HUES64 (cell line): ENCODE measurements at regions not wholly inside any gene's neighbourhood (a gene's known extent, or its start where the extent isn't known, plus 50 kb on each side); places are given as distances from the start of the nearest gene placed in this dataset.

ENCODE experiments used
- H3K27ac ChIP-seq: 2 replicates; pipeline ENCODE4 v1.7.0; 2013; ENCODE audit warnings: low read depth, low read length, inconsistent platforms
- H3K27me3 ChIP-seq: 2 replicates; pipeline ENCODE4 v1.6.1; 2013; ENCODE audit warnings: mild to moderate bottlenecking, low read length; ENCODE audit not compliant: insufficient read depth
- H3K36me3 ChIP-seq: 2 replicates; pipeline ENCODE4 v1.6.1; 2013; ENCODE audit warnings: mild to moderate bottlenecking, low read length; ENCODE audit not compliant: insufficient read depth
- H3K4me1 ChIP-seq: 2 replicates; pipeline ENCODE4 v1.6.1; 2013; ENCODE audit warnings: mild to moderate bottlenecking, low read length, moderate library complexity; ENCODE audit not compliant: insufficient read depth
- H3K4me3 ChIP-seq: 2 replicates; pipeline ENCODE4 v1.5.1; 2013; ENCODE audit warnings: mild to moderate bottlenecking, low read length, moderate library complexity
- H3K9ac ChIP-seq: 2 replicates; pipeline ENCODE4 v1.6.1; 2013; ENCODE audit warnings: mild to moderate bottlenecking, low read depth, low read length
- H3K9me3 ChIP-seq: 2 replicates; pipeline ENCODE4 v1.6.1; 2013; ENCODE audit warnings: low read depth, low read length; ENCODE audit not compliant: insufficient read depth
- WGBS: fragments of 150-250, 120-280 bp; methylation state at CpG from one replicate; pipeline ENCODE4 v1.1.7; 2013; ENCODE audit warnings: missing lambda C conversion rate; 5-methylcytosine and 5-hydroxymethylcytosine counted together

DNA sequence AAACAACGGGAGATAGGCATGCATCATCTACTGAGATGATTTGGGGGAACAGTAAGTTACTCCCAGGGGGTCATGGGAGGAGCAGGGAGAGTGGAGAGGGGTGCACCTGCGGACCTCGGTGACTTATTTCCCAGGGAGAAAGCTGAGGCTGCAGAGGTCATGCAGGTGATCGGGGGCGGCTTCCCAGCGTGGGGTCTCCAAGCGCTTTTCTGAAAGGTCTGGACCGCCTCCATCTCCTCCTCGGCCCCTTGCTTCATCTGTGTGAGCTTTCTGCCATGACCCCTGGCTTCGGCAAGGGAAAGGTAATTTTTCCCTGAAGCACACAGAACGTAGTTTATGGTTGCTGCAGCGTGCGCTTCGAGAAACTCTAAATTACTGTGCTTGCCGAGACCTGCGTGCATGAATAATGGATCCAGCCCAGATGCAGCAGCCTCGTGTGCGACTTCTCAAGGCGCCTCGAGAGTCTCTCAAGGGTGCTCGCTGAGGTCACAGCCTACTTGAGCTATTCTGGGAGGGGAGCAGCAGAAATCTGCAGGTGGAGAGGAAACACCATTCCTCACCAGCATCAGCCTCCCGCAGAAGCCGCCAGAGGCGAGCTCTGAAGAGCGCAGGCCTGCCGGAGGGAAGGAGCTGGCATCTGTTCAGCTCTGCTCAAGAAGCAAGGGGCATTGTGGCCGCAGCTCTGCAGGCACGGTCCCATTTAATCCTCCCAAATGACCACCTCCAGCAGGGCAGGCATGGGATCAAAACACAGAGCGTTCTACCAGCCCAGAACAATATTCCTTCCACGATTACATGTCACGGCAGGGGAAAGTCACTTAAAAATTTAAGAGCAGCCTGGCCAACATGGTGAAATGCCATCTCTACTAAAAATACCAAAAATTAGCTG is 308.4 kb upstream of the MYT1L start:
- Histone ChIP-seq H3K4me3 (no peak overlapping the region), H3K4me1 (no peaks in the 10 kb centered on the region), H3K27ac (no peak overlapping the region), H3K36me3 (no peaks in the 10 kb centered on the region), H3K9ac (no peak overlapping the region), H3K27me3 (no peaks in the 10 kb centered on the region), H3K9me3 (no peaks in the 10 kb centered on the region)
- WGBS, result 89% methylated on average over 31 of the region's 31 CpGs

- no peaks in the 10 kb centered on the region for H3K4me1 ChIP-seq
- H3K9ac ChIP-seq, result no peak overlapping the region
- no peaks in the 10 kb centered on the region for H3K27me3 ChIP-seq
- no peaks in the 10 kb centered on the region for H3K36me3 ChIP-seq
- 88% methylated on average over 11 of the region's 11 CpGs for WGBS
- H3K4me3 ChIP-seq, result no peak overlapping the region
- H3K27ac ChIP-seq, result no peak overlapping the region
- H3K9me3 ChIP-seq, result no peaks in the 10 kb centered on the region
Observed at GRCh38 chr2:2638547-2639220, 307.6 kb upstream of the MYT1L start.

DNA sequence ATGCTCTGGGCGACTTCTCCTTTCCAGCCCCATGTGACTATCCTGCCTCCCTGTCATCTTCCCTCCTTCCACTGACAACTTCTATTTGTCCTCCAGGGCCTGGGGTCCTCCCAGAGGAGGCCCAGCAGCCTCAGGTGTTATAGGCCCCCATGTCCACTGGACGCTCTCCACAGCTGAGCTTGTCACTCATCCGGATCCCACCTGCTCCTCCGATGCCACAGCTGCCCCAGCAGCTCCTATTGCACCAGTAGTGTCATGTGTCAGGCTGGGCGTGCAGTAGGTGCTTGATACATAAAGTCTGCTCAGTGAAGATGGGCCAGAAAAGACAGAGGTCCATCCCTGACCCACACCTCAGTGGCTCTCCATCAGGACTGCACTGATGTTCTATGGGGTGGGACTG is 305.7 kb upstream of the MYT1L start:
- no peaks in the 10 kb centered on the region for H3K9me3 ChIP-seq

DNA sequence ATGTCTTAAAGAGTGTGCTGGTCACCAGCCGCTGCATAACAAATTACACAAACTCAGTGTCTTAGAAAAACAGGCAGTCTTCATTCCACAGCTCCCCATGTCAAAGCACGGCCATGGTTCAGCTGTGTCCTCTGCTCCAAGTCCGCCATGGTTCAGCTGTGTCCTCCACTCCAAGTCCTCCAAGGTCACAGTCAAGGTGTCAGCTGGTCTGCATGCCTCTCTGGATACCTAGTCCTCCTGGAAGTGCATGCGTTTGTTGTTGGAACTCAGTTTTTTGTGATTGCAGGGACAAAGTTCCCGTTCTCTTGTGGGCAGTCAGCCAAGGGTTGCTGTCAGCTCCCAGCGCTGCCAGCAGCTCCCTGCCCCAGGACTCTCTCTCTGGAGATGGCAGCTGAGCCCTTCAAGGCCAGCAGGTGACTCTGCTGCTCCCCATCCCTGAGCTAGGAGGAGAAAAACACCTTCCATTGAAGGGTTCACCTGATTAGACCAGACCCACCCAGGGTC is 304.0 kb upstream of the MYT1L start:
- Histone ChIP-seq H3K4me3 (no peak overlapping the region), H3K27ac (no peak overlapping the region), H3K36me3 (no peaks in the 10 kb centered on the region), H3K27me3 (no peaks in the 10 kb centered on the region), H3K9ac (no peak overlapping the region), H3K9me3 (no peaks in the 10 kb centered on the region), H3K4me1 (no peaks in the 10 kb centered on the region)
- WGBS, result 95% methylated on average over 6 of the region's 6 CpGs

More for the DNA sequence above, 305.7 kb upstream of the MYT1L start:
- 95% methylated on average over 5 of the region's 5 CpGs for WGBS
- Histone ChIP-seq H3K27ac (no peak overlapping the region), H3K4me1 (no peaks in the 10 kb centered on the region), H3K27me3 (no peaks in the 10 kb centered on the region), H3K4me3 (no peak overlapping the region), H3K36me3 (no peaks in the 10 kb centered on the region), H3K9ac (no peak overlapping the region)

DNA sequence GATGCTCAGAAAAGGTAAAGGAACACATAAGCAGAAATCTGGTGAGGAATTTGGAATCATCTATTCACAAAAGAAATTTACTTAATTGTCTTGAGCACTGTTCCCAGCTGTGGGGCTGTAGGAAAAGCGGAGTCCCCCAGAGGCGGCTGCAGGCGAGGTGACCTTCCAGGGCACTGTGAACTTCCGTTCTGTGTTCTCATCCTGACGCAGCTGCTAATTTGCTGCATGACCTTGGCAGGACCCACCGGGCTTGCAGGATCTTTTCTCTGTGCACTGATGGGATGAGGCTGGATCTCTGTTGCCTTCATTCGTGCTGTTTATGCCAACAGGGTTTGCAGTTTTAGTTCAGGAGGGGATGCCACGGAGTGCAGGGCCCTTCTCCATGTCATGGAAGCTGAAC is 301.9 kb upstream of the MYT1L start:
- no peaks in the 10 kb centered on the region for H3K4me1 ChIP-seq
- no peaks in the 10 kb centered on the region for H3K9me3 ChIP-seq
- no peak overlapping the region for H3K9ac ChIP-seq
- no peaks in the 10 kb centered on the region for H3K27me3 ChIP-seq
- H3K36me3 ChIP-seq, result no peaks in the 10 kb centered on the region
- 92% methylated on average over 8 of the region's 8 CpGs for WGBS
- H3K27ac ChIP-seq, result no peak overlapping the region
- no peak overlapping the region for H3K4me3 ChIP-seq

DNA sequence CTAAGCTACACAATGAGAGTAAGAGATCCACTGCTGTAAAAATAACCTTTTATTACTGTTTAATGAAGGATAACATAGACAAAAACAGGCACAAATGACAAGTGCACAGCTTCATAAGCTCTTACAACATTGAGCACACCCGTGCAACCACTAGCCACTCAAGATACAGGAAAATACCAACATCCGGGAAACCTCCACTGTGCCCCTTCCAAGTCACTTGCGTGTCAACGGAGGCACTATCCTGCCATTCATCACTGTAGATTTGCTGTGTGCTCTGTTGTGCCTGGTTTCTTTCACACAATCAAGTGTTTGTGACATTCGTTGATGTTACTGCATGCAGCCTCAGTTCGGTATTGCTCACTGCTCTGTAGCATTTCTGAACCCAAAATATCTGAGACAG is 292.9 kb upstream of the MYT1L start:
- WGBS, result 95% methylated on average over 6 of the region's 6 CpGs
- no peak overlapping the region for H3K27ac ChIP-seq
- no peaks in the 10 kb centered on the region for H3K27me3 ChIP-seq
- no peak overlapping the region for H3K9ac ChIP-seq
- H3K4me3 ChIP-seq, result no peak overlapping the region
- no peaks in the 10 kb centered on the region for H3K9me3 ChIP-seq
- no peaks in the 10 kb centered on the region for H3K36me3 ChIP-seq
- no peaks in the 10 kb centered on the region for H3K4me1 ChIP-seq

DNA sequence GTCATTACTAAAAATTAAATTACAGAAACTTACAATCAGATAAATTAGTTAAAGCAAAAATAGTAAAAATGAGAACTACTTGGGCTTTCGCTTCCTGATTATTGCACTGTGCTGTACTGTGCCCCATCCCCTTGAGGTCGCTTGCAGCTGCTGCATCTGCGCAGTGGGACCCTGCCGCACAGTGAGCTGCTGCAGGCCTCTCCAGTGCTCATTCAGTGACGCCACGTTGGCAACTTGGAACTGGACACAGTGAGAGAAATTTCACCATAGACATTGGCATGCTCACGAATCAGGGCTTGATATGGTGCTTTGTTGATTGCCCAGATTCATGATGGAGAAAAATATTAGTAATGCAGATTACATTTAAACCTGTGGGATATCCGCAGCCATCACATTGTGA is 290.8 kb upstream of the MYT1L start:
- Histone ChIP-seq H3K36me3 (no peaks in the 10 kb centered on the region), H3K27ac (no peak overlapping the region), H3K9ac (no peak overlapping the region), H3K27me3 (no peaks in the 10 kb centered on the region), H3K4me1 (no peaks in the 10 kb centered on the region), H3K4me3 (no peak overlapping the region), H3K9me3 (no peaks in the 10 kb centered on the region)
- 95% methylated on average over 8 of the region's 8 CpGs for WGBS

DNA sequence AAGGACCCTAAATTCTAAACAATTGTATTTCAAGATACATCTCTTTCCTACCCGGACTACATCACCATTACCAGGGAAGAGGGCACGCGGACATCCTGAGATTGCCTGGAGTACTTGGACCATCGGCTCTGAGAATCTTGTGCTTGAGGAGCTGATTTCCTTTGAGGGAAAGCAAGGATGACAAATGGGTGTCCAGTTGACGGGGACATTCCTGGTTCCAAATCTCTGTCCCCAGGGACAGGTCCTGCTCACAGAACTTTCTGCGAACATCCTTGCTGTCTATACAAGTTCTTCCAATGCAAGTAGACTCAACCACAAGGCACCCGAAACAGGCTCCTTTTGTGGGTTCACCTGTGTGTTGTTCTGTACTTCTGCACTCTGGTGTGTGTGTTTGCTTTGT is 289.5 kb upstream of the MYT1L start:
- no peaks in the 10 kb centered on the region for H3K9me3 ChIP-seq
- no peaks in the 10 kb centered on the region for H3K36me3 ChIP-seq
- H3K27ac ChIP-seq, result no peak overlapping the region
- no peaks in the 10 kb centered on the region; the same call in 1 of the 2 replicates for H3K27me3 ChIP-seq
- no peak overlapping the region for H3K4me3 ChIP-seq
- WGBS, result 70% methylated on average over 7 of the region's 7 CpGs
- no peaks in the 10 kb centered on the region for H3K4me1 ChIP-seq
- no peak overlapping the region for H3K9ac ChIP-seq

DNA sequence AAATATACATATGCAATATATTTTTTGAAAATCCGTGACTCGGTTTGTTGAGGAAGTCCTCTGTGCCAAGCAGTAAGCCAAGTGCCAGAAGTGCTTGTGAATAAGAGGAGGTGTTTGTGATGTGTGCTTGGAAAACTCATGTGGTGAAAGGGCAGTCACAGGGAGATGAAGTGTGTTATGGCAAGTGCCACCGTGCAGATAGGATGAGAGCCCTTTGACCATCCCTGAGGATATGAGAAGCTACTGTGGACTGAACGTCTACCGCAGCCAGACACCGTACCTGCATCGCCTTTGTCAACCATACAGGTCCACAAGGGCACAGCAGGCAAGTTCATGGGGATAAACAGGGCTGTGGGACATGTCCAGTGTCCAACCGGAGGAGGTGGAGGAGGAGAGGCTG is 288.9 kb upstream of the MYT1L start:
- H3K36me3 ChIP-seq, result no peaks in the 10 kb centered on the region
- H3K27ac ChIP-seq, result no peak overlapping the region
- H3K9ac ChIP-seq, result no peak overlapping the region
- no peak overlapping the region for H3K4me3 ChIP-seq
- H3K9me3 ChIP-seq, result no peaks in the 10 kb centered on the region
- 96% methylated on average over 8 of the region's 8 CpGs for whole genome bisulfite sequencing
- no peaks in the 10 kb centered on the region; the same call in 1 of the 2 replicates for H3K27me3 ChIP-seq
- no peaks in the 10 kb centered on the region for H3K4me1 ChIP-seq

DNA sequence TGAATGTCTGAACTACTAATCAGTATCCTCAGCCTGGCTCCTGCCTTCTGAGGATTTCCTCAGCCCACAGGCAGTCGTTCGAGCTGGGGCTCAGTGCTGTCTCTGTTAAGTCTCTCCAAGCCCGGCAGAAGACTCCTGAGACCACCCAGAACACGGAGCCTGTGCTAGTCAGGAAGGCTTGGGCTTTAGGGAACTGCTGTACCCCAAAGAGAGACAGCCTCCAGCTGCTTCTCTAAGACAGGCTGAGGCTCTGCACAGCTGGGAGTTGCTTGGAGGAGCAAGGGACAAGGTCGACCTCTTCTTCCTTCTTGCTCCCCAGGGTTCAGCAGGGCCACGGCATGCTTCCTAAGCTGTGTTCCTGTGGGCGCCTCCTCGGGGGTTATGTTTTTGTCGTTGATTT is 283.4 kb upstream of the MYT1L start:
- Histone ChIP-seq H3K27ac (no peak overlapping the region), H3K4me1 (0 out of 2 replicates have a peak, but pooled peaks cover 3% of the 10 kb centered on the region), H3K36me3 (no peaks in the 10 kb centered on the region), H3K9me3 (peaks cover 12% of the 10 kb centered on the region; the same call in 1 of the 2 replicates), H3K27me3 (no peaks in the 10 kb centered on the region; the same call in 1 of the 2 replicates), H3K4me3 (no peak overlapping the region), H3K9ac (no peak overlapping the region)
- WGBS, result 91% methylated on average over 9 of the region's 9 CpGs
